IMR-90 (cell line): ENCODE measurements at regions not wholly inside any gene's neighbourhood (a gene's known extent, or its start where the extent isn't known, plus 50 kb on each side); places are given as distances from the start of the nearest gene placed in this dataset.

Experiments used
- ATAC-seq: fragments of 200-7000 bp; cut with Tn5 transposase; 2 replicates; pipeline ENCODE4 v1.9.1; 2020; ENCODE audit warnings: low read depth, mild to moderate bottlenecking, moderate library complexity
- BruUV-seq: library from RNA; stranded (reverse); fragments of 400-500 nt; replicated peaks from 2 replicates; lab custom pipeline; 2021; lab: Mats Ljungman, UMichigan
- CTCF ChIA-PET: fragments of 300-600 bp; formaldehyde crosslinking; extraction: SDS; loops from one replicate; lab custom pipeline; 2021; ENCODE audit warnings: antibody characterized with exemption; lab: Yijun Ruan, JAX
- POLR2A ChIA-PET: fragments of 300-600 bp; sonication (Branson Sonifier 250); formaldehyde crosslinking; loops from one replicate; lab custom pipeline; 2022; ENCODE audit warnings: antibody characterized with exemption; ENCODE audit not compliant: unreplicated experiment; lab: Charles Lee
- DNase-seq: peaks from one replicate; pipeline ENCODE4 v3.0.0; 2013
- H2AFZ ChIP-seq: replicated peaks from 2 replicates; pipeline ENCODE3; 2013; ENCODE audit warnings: low read length, mild to moderate bottlenecking; ENCODE audit not compliant: poor library complexity
- H2AK5ac ChIP-seq: 2 replicates; pipeline ENCODE4 v1.6.1; 2013; ENCODE audit warnings: low read depth, low read length, inconsistent platforms
- H2AK9ac ChIP-seq: replicated peaks from 2 replicates; pipeline ENCODE3; 2013; ENCODE audit warnings: mild to moderate bottlenecking, low read depth, low read length, moderate library complexity; ENCODE audit not compliant: poor library complexity
- H2BK120ac ChIP-seq: 2 replicates; pipeline ENCODE4 v1.6.1; 2013; ENCODE audit warnings: low read depth, low read length, inconsistent platforms
- H2BK15ac ChIP-seq: 3 replicates; pipeline ENCODE4 v1.6.1; 2013; ENCODE audit warnings: low read depth, low read length, inconsistent platforms
- H2BK20ac ChIP-seq: 2 replicates; pipeline ENCODE4 v1.6.1; 2013; ENCODE audit warnings: low read depth, mild to moderate bottlenecking, inconsistent platforms, low read length, moderate library complexity
- H2BK5ac ChIP-seq: 2 replicates; pipeline ENCODE4 v1.6.1; 2013; ENCODE audit warnings: mild to moderate bottlenecking, low read depth, low read length, inconsistent platforms; ENCODE audit not compliant: poor library complexity, severe bottlenecking
- H3K14ac ChIP-seq: replicated peaks from 2 replicates; pipeline ENCODE4 v1.6.1; 2013; ENCODE audit warnings: low read depth, low read length, inconsistent platforms
- H3K18ac ChIP-seq: 2 replicates; pipeline ENCODE4 v1.6.1; 2013; ENCODE audit warnings: low read depth, low read length, control low read depth
- H3K23ac ChIP-seq: 2 replicates; pipeline ENCODE4 v1.6.1; 2013; ENCODE audit warnings: low read depth, low read length, inconsistent platforms
- H3K27ac ChIP-seq: 2 replicates; pipeline ENCODE4 v1.5.1; 2013; ENCODE audit warnings: mild to moderate bottlenecking, control low read depth, low read length; ENCODE audit not compliant: insufficient read depth
- H3K27me3 ChIP-seq: 2 replicates; pipeline ENCODE4 v1.6.1; 2013; ENCODE audit warnings: low read length; ENCODE audit not compliant: control insufficient read depth, insufficient read depth
- H3K36me3 ChIP-seq: 2 replicates; pipeline ENCODE4 v1.6.1; 2013; ENCODE audit warnings: low read length, mixed read lengths; ENCODE audit not compliant: control insufficient read depth, insufficient read depth
- H3K4ac ChIP-seq: 2 replicates; pipeline ENCODE4 v1.6.1; 2013; ENCODE audit warnings: low read depth, low read length, inconsistent platforms
- H3K4me1 ChIP-seq: 2 replicates; pipeline ENCODE4 v1.6.1; 2013; ENCODE audit warnings: low read length, mixed read lengths; ENCODE audit not compliant: control insufficient read depth, insufficient read depth
- H3K4me2 ChIP-seq: 2 replicates; pipeline ENCODE4 v1.6.1; 2013; ENCODE audit warnings: low read depth, mild to moderate bottlenecking, control low read depth, low read length, moderate library complexity
- H3K4me3 ChIP-seq: 2 replicates; pipeline ENCODE4 v1.5.1; 2013; ENCODE audit warnings: low read depth, mild to moderate bottlenecking, control low read depth, low read length, moderate library complexity; ENCODE audit not compliant: insufficient read depth
- H3K56ac ChIP-seq: 2 replicates; pipeline ENCODE4 v1.6.1; 2013; ENCODE audit warnings: low read length, inconsistent platforms; ENCODE audit not compliant: insufficient read depth; ENCODE audit errors: extremely low read depth
- H3K79me1 ChIP-seq, 2 experiments: 2 replicates each; pipeline ENCODE4 v1.6.1; 2013; ENCODE audit warnings: low read length in 2 of 2, inconsistent platforms in 1 of 2, low read depth in 1 of 2
- H3K9ac ChIP-seq: 2 replicates; pipeline ENCODE4 v1.6.1; 2013; ENCODE audit warnings: low read depth, low read length, control low read depth
- H3K9me1 ChIP-seq: 2 replicates; pipeline ENCODE4 v1.6.1; 2013; ENCODE audit warnings: low read length, inconsistent platforms; ENCODE audit not compliant: insufficient read depth
- H3K9me3 ChIP-seq: 2 replicates; pipeline ENCODE4 v1.6.1; 2013; ENCODE audit warnings: low read length; ENCODE audit not compliant: control insufficient read depth, insufficient read depth
- H4K20me1 ChIP-seq: 2 replicates; pipeline ENCODE4 v1.6.1; 2013; ENCODE audit warnings: low read length, inconsistent platforms; ENCODE audit not compliant: insufficient read depth
- H4K5ac ChIP-seq: 2 replicates; pipeline ENCODE4 v1.6.1; 2013; ENCODE audit warnings: mild to moderate bottlenecking, low read depth, low read length, control low read depth
- H4K8ac ChIP-seq, 2 experiments: 2 replicates each; pipeline ENCODE4 v1.6.1; 2013; ENCODE audit warnings: low read depth in 2 of 2, low read length in 2 of 2, control low read depth in 1 of 2, inconsistent platforms in 1 of 2
- H4K91ac ChIP-seq: 2 replicates; pipeline ENCODE4 v1.6.1; 2013; ENCODE audit warnings: low read depth, low read length, inconsistent platforms; ENCODE audit not compliant: insufficient read depth
- BHLHE40 ChIP-seq: fragments of 150-350 bp; IDR thresholded peaks from 2 replicates; pipeline ENCODE4 v1.6.1; 2016; ENCODE audit warnings: mild to moderate bottlenecking, low read depth, low read length
- CEBPB ChIP-seq: IDR thresholded peaks from 2 replicates; pipeline ENCODE4 v1.6.1; 2012; ENCODE audit warnings: low read depth, low read length, improper control_type of control experiment
- CHD1 ChIP-seq: IDR thresholded peaks from 2 replicates; pipeline ENCODE4 v1.6.1; 2012; ENCODE audit warnings: low read depth, low read length, improper control_type of control experiment
- FOS ChIP-seq: fragments of 150-350 bp; IDR thresholded peaks from 2 replicates; pipeline ENCODE4 v1.6.1; 2016; ENCODE audit warnings: low read depth, low read length
- MAFK ChIP-seq: IDR thresholded peaks from 2 replicates; pipeline ENCODE4 v1.6.1; 2012; ENCODE audit warnings: low read depth, low read length, improper control_type of control experiment
- MAZ ChIP-seq: IDR thresholded peaks from 2 replicates; pipeline ENCODE4 v1.6.1; 2012; ENCODE audit warnings: low read depth, mild to moderate bottlenecking, low read length, improper control_type of control experiment, moderate library complexity, borderline replicate concordance
- MXI1 ChIP-seq: IDR thresholded peaks from 2 replicates; pipeline ENCODE4 v1.6.1; 2012; ENCODE audit warnings: low read depth, mild to moderate bottlenecking, low read length, moderate library complexity, borderline replicate concordance
- NFE2L2 ChIP-seq: fragments of 150-350 bp; IDR thresholded peaks from 2 replicates; pipeline ENCODE4 v1.6.1; 2016; ENCODE audit warnings: low read depth, mild to moderate bottlenecking, low read length
- POLR2A ChIP-seq: IDR thresholded peaks from 2 replicates; pipeline ENCODE4 v1.6.1; 2012; ENCODE audit warnings: mild to moderate bottlenecking, low read depth, low read length
- RAD21 ChIP-seq: IDR thresholded peaks from 2 replicates; pipeline ENCODE4 v1.6.1; 2012; ENCODE audit warnings: low read length, improper control_type of control experiment
- RCOR1 ChIP-seq: IDR thresholded peaks from 2 replicates; pipeline ENCODE4 v1.6.1; 2012; ENCODE audit warnings: mild to moderate bottlenecking, low read length, improper control_type of control experiment; ENCODE audit not compliant: insufficient replicate concordance
- RFX5 ChIP-seq: IDR thresholded peaks from 2 replicates; pipeline ENCODE4 v1.8.0; 2012; ENCODE audit warnings: low read depth, mild to moderate bottlenecking, low read length, moderate library complexity
- SMC3 ChIP-seq: fragments of 150-350 bp; IDR thresholded peaks from 2 replicates; pipeline ENCODE4 v1.6.1; 2016; ENCODE audit warnings: low read depth, mild to moderate bottlenecking, antibody characterized with exemption, low read length, moderate library complexity
- WGBS, 2 experiments: methylation state at CpG; one replicate each; pipeline versions ENCODE4 v1.1.5 to v1.1.7; 2013; ENCODE audit warnings: missing lambda C conversion rate in 2 of 2; ENCODE audit not compliant: insufficient read length in 1 of 2; ENCODE audit errors: extremely low coverage in 2 of 2; 5-methylcytosine and 5-hydroxymethylcytosine counted together
- dilution Hi-C: fragments of 300-500 bp; cut with HindIII; formaldehyde crosslinking; loops from one replicate; pipeline ENCODE4 v1.14.3; 2018; ENCODE audit warnings: low sequenced_read_pairs; ENCODE audit not compliant: unreplicated experiment
- in situ Hi-C: fragments of 300-500 bp; cut with MboI; formaldehyde crosslinking; loops from 3 replicates; pipeline ENCODE4 v1.14.3; 2019; ENCODE audit warnings: low sequenced_read_pairs, inconsistent platforms, mixed read lengths
- intact Hi-C: fragments of 100-400 bp; cut with micrococcal nuclease; formaldehyde crosslinking; loops from 2 replicates; pipeline ENCODE4 v1.10.0; 2022
- TF ChIP-seq, protein P1 (sequence below): fragments of 150-350 bp; IDR thresholded peaks from 2 replicates; pipeline ENCODE4 v1.6.1; 2017; ENCODE audit warnings: mild to moderate bottlenecking, antibody characterized with exemption, low read length, low read depth
- TF ChIP-seq, protein P2 (sequence below): conservative IDR thresholded peaks from 2 replicates; pipeline ENCODE4 v1.5.1; 2012; ENCODE audit warnings: mild to moderate bottlenecking, low read depth, low read length, improper control_type of control experiment
- TF ChIP-seq, protein P3 (sequence below): fragments of 150-350 bp; IDR thresholded peaks from 2 replicates; pipeline ENCODE4 v1.6.1; 2016; ENCODE audit warnings: low read depth, mild to moderate bottlenecking, low read length, moderate library complexity, borderline replicate concordance

DNA sequence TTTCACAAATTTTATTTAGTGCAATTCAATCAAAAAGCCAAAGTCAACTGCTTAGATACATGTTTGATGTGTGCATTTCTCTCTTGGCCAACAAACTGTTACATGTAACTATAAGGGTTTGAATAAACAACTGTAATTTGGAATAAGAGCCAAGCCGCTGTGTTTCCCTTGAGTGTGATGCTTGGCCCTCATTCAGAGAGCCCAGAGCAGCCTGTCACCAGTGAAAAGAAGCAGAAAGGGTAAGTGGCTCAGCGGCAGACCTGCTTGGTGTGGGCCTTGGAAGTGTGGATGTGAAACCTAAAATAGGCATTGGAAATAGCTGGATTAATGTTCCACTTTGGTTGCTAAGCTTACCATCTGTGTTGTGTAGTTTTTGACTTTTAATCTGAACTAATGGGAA is 924.6 kb downstream of the OLFM4 start:
- dilution Hi-C loops = no loop called here
- CTCF ChIA-PET = no interaction called here

More for the DNA sequence above, 924.6 kb downstream of the OLFM4 start:
- H3K9me3 ChIP-seq = peaks cover 3% of the 10 kb centered on the region; the same call in 1 of the 2 replicates
- no peaks in the 10 kb centered on the region for H3K27me3 ChIP-seq
- no peak overlapping the region for H4K8ac ChIP-seq
- no peak overlapping the region for H4K91ac ChIP-seq
- no peak for ATAC-seq
- no peaks in the 10 kb centered on the region for H3K79me1 ChIP-seq
- no peak overlapping the region for H2AK9ac ChIP-seq
- no peak overlapping the region for H3K27ac ChIP-seq
- BruUV-seq = no TSS peak
- H3K4me2 ChIP-seq = no peak overlapping the region
- no peaks in the 10 kb centered on the region for H3K9me1 ChIP-seq
- no peak overlapping the region for H3K4me3 ChIP-seq
- no peak overlapping the region for H2BK120ac ChIP-seq
- POLR2A ChIA-PET = no interaction called here
- in situ Hi-C loops = no loop called here
- TF ChIP-seq RFX5 = no peak
- TF ChIP-seq FOS = no peak
- TF ChIP-seq CHD1 = no peak
- no peak for TF ChIP-seq MAFK
- no peak for TF ChIP-seq CEBPB
- TF ChIP-seq POLR2A = no peak
- no peak for TF ChIP-seq BHLHE40
- TF ChIP-seq, protein P1, sequence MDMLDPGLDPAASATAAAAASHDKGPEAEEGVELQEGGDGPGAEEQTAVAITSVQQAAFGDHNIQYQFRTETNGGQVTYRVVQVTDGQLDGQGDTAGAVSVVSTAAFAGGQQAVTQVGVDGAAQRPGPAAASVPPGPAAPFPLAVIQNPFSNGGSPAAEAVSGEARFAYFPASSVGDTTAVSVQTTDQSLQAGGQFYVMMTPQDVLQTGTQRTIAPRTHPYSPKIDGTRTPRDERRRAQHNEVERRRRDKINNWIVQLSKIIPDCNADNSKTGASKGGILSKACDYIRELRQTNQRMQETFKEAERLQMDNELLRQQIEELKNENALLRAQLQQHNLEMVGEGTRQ = no peak
- TF ChIP-seq MAZ = no peak
- TF ChIP-seq SMC3 = no peak
- no peak for TF ChIP-seq RCOR1
- TF ChIP-seq RAD21 = no peak
- no peak for TF ChIP-seq MXI1
- TF ChIP-seq, protein P2, sequence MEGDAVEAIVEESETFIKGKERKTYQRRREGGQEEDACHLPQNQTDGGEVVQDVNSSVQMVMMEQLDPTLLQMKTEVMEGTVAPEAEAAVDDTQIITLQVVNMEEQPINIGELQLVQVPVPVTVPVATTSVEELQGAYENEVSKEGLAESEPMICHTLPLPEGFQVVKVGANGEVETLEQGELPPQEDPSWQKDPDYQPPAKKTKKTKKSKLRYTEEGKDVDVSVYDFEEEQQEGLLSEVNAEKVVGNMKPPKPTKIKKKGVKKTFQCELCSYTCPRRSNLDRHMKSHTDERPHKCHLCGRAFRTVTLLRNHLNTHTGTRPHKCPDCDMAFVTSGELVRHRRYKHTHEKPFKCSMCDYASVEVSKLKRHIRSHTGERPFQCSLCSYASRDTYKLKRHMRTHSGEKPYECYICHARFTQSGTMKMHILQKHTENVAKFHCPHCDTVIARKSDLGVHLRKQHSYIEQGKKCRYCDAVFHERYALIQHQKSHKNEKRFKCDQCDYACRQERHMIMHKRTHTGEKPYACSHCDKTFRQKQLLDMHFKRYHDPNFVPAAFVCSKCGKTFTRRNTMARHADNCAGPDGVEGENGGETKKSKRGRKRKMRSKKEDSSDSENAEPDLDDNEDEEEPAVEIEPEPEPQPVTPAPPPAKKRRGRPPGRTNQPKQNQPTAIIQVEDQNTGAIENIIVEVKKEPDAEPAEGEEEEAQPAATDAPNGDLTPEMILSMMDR = no peak
- TF ChIP-seq NFE2L2 = no peak
- TF ChIP-seq, protein P3, sequence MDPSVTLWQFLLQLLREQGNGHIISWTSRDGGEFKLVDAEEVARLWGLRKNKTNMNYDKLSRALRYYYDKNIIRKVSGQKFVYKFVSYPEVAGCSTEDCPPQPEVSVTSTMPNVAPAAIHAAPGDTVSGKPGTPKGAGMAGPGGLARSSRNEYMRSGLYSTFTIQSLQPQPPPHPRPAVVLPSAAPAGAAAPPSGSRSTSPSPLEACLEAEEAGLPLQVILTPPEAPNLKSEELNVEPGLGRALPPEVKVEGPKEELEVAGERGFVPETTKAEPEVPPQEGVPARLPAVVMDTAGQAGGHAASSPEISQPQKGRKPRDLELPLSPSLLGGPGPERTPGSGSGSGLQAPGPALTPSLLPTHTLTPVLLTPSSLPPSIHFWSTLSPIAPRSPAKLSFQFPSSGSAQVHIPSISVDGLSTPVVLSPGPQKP = no peak
- H3K4me1 ChIP-seq = no peaks in the 10 kb centered on the region
- no peak overlapping the region for H2BK15ac ChIP-seq
- no peaks in the 10 kb centered on the region for H4K20me1 ChIP-seq
- H3K9ac ChIP-seq = no peak overlapping the region
- no peak overlapping the region for H2BK5ac ChIP-seq
- H3K23ac ChIP-seq = no peak overlapping the region
- H3K4ac ChIP-seq = no peak overlapping the region
- no peak for DNase-seq
- no peak overlapping the region for H2AFZ ChIP-seq
- no peaks in the 10 kb centered on the region for H3K36me3 ChIP-seq
- H4K5ac ChIP-seq = no peak overlapping the region
- H3K14ac ChIP-seq = no peak overlapping the region
- no peak overlapping the region for H3K56ac ChIP-seq
- 0% methylated on average over 1 of the region's 2 CpGs; no CpG with 5 or more reads in 1 of the 2 experiments for WGBS, 2 experiments
- H3K18ac ChIP-seq = no peak overlapping the region
- H2BK20ac ChIP-seq = no peak overlapping the region
- H2AK5ac ChIP-seq = no peak overlapping the region
- intact Hi-C loops = no loop called here
